ENCODE measurements at regions not wholly inside any gene's neighbourhood (a gene's known extent, or its start where the extent isn't known, plus 50 kb on each side); places are given as distances from the start of the nearest gene placed in this dataset.

DNA sequence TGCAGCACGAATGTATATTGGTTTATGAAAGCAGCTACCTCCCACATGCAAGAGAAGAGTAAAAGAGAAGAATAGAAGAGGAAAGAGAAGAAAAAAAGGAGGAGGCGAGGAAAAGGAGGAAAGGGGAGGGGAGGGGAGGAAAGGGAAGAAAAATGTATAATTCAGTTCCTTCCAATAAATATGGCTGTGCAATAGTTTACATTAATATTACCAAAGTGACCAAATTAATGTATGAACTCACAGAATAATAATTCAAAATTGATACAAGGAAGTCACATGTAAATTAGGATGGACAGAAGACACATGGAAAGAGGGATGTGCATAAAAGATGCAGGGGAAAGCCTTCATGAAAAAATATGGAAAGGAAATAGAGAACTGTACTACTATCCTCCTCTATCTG lies 172.5 kb downstream of the SLC38A4 start:
- TF ChIP-seq ZNF274 (IDR thresholded peaks at IDR 0.05; ENCODE audit: low read depth, low read length): no peak
- TF ChIP-seq RAD21 (IDR thresholded peaks at IDR 0.05; ENCODE audit: low read depth): no peak
- TF ChIP-seq ZFX (IDR thresholded peaks at IDR 0.05): no peak
- no peak for TF ChIP-seq POLR2AphosphoS5 (IDR thresholded peaks at IDR 0.05; ENCODE audit: low read depth, low read length)
- TF ChIP-seq CBX3 (IDR thresholded peaks at IDR 0.05; ENCODE audit: low read depth): no peak
- TF ChIP-seq EZH2 (IDR thresholded peaks at IDR 0.05): no peak
- TF ChIP-seq, protein P1, sequence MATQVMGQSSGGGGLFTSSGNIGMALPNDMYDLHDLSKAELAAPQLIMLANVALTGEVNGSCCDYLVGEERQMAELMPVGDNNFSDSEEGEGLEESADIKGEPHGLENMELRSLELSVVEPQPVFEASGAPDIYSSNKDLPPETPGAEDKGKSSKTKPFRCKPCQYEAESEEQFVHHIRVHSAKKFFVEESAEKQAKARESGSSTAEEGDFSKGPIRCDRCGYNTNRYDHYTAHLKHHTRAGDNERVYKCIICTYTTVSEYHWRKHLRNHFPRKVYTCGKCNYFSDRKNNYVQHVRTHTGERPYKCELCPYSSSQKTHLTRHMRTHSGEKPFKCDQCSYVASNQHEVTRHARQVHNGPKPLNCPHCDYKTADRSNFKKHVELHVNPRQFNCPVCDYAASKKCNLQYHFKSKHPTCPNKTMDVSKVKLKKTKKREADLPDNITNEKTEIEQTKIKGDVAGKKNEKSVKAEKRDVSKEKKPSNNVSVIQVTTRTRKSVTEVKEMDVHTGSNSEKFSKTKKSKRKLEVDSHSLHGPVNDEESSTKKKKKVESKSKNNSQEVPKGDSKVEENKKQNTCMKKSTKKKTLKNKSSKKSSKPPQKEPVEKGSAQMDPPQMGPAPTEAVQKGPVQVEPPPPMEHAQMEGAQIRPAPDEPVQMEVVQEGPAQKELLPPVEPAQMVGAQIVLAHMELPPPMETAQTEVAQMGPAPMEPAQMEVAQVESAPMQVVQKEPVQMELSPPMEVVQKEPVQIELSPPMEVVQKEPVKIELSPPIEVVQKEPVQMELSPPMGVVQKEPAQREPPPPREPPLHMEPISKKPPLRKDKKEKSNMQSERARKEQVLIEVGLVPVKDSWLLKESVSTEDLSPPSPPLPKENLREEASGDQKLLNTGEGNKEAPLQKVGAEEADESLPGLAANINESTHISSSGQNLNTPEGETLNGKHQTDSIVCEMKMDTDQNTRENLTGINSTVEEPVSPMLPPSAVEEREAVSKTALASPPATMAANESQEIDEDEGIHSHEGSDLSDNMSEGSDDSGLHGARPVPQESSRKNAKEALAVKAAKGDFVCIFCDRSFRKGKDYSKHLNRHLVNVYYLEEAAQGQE (IDR thresholded peaks at IDR 0.05; ENCODE audit: low read depth): no peak
- no peak for TF ChIP-seq SP1 (IDR thresholded peaks at IDR 0.05; ENCODE audit: low read depth)
- no peak for TF ChIP-seq SIN3A (IDR thresholded peaks at IDR 0.05; ENCODE audit: low read depth)
- no peak for TF ChIP-seq FOSL1 (IDR thresholded peaks at IDR 0.05; ENCODE audit: low read depth)
- TF ChIP-seq JUND (IDR thresholded peaks at IDR 0.05): no peak
- TF ChIP-seq, protein P2, sequence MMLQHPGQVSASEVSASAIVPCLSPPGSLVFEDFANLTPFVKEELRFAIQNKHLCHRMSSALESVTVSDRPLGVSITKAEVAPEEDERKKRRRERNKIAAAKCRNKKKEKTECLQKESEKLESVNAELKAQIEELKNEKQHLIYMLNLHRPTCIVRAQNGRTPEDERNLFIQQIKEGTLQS (IDR thresholded peaks at IDR 0.05): no peak
- no peak for TF ChIP-seq ZBTB33 (IDR thresholded peaks at IDR 0.05; ENCODE audit: extremely low read depth, insufficient replicate concordance, low read length)
- TF ChIP-seq CEBPB (IDR thresholded peaks at IDR 0.05; ENCODE audit: low read depth): no peak
- Histone ChIP-seq H3K79me2 (ENCODE audit: insufficient read depth, low read length) (no peaks in the 10 kb centered on the region), H2AFZ (ENCODE audit: low read depth, low read length, poor library complexity, severe bottlenecking) (no peak overlapping the region), H3K9me2 (ENCODE audit: insufficient read depth) (no peaks in the 10 kb centered on the region), H3K9me3 (ENCODE audit: control insufficient read depth in 1 of 2, insufficient read depth in 1 of 2, low read depth in 1 of 2, low read length in 2 of 2) (no peaks in the 10 kb centered on the region), H3K4me3 (replicated peaks in 1 of 2; ENCODE audit: low read depth in 1 of 2, low read length in 2 of 2) (no peak overlapping the region), H3K9ac (ENCODE audit: low read length) (no peak overlapping the region), H3K4me2 (ENCODE audit: low read length) (no peak overlapping the region), H3K36me3 (ENCODE audit: control insufficient read depth in 1 of 2, insufficient read depth in 2 of 2, low read length in 2 of 2) (no peaks in the 10 kb centered on the region), H3K4me1 (ENCODE audit: control insufficient read depth in 1 of 2, insufficient read depth in 2 of 2, low read length in 2 of 2) (peaks cover 0 to 5% of the 10 kb centered on the region in 2 experiments; a peak in 1 of 4 replicates), H4K20me1 (ENCODE audit: insufficient read depth) (no peaks in the 10 kb centered on the region), H3K27me3 (ENCODE audit: insufficient read depth, low read length) (no peaks in the 10 kb centered on the region), H3K27ac (ENCODE audit: low read depth, low read length) (no peak overlapping the region)
- RAD21 ChIA-PET (ENCODE audit: low non-redundant PET in 1 of 2, low total read pairs in 2 of 2, uncharacterized antibody in 2 of 2, unreplicated experiment in 2 of 2): no interaction called here
- no peak for ATAC-seq
- POLR2A ChIA-PET: no interaction called here
- CTCF ChIA-PET: no interaction called here
- no peak for DNase-seq (ENCODE audit: low read depth, low spot score)
- no TSS peak for BruUV-seq (replicated peaks)
- intact Hi-C loops (cut with micrococcal nuclease): no loop called here

Data from HCT116 (cell line).